ENCODE measurements at regions not wholly inside any gene's neighbourhood (a gene's known extent, or its start where the extent isn't known, plus 50 kb on each side); places are given as distances from the start of the nearest gene placed in this dataset.
A peak's percentile ranks its signal among the peaks of the same experiment; 100 is the strongest.

DNA sequence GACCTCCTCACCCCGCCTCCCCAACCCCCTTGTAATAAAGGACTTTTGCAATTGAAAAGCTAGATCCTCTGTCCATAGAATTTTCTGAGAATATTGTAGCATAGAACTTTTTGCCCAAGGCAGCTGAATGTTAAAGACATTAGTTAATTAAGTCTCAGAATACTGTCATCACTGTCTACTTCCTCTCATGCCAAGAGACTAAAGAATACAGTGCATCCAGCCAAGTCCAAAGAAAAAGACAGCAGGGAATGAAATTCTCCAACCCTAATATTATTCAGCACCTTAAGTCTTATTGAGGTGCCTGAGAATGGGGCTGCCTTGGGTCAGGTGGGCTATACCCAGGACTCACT, 313.3 kb upstream of the GATB start:
- H3K27ac ChIP-seq, result no peak overlapping the region
- intact Hi-C loops (cut with DNase I), result no loop called here
- H3K9me3 ChIP-seq, result no peaks in the 10 kb centered on the region
- DNase-seq, result no peak
- no peaks in the 10 kb centered on the region for H3K36me3 ChIP-seq
- TF ChIP-seq, protein P1, sequence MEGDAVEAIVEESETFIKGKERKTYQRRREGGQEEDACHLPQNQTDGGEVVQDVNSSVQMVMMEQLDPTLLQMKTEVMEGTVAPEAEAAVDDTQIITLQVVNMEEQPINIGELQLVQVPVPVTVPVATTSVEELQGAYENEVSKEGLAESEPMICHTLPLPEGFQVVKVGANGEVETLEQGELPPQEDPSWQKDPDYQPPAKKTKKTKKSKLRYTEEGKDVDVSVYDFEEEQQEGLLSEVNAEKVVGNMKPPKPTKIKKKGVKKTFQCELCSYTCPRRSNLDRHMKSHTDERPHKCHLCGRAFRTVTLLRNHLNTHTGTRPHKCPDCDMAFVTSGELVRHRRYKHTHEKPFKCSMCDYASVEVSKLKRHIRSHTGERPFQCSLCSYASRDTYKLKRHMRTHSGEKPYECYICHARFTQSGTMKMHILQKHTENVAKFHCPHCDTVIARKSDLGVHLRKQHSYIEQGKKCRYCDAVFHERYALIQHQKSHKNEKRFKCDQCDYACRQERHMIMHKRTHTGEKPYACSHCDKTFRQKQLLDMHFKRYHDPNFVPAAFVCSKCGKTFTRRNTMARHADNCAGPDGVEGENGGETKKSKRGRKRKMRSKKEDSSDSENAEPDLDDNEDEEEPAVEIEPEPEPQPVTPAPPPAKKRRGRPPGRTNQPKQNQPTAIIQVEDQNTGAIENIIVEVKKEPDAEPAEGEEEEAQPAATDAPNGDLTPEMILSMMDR (IDR thresholded peaks at IDR 0.05), result no peak
- H3K4me1 ChIP-seq, result peaks cover 11% of the 10 kb centered on the region
- ATAC-seq, result no peak
- H3K27me3 ChIP-seq (ENCODE audit: low read depth), result no peaks in the 10 kb centered on the region
- no peak overlapping the region for H3K4me3 ChIP-seq

DNA sequence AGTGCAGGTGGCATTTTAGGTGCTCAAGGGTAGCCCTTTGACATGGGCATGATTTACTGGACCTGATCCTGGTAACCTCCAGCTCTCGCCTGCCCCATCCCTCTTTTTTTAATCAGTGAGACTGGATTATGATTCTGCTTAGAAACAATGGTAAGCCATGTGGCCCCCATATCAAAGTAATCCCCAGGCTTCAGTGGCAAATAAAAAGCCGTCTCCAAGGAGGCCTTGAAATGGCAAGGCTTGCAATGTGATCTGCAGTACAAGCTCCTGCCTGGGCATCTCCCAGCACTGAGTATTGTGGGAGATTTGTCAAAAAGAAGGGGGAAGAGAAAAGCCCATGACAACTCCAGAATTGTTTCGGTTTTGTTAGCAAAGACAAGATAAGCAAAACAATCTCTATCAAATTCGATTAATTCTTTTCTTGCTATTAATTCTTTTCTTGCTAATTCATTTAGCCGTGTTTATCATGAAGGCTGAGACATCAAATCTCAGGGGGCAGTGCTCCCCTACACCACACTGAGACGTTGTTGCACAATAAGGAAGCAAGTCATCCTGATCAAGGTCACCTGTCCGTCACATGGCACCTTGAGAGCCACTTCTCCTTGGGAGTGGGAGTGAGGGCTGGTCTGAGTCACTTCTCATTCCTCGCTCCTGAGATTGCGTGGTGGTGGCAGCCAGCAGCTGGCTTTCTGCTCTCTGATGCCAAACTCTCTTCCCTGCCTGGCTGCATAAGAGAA, 312.7 kb upstream of the GATB start:
- TF ChIP-seq, protein P1 (IDR thresholded peaks at IDR 0.05), result no peak
- Histone ChIP-seq H3K4me3 (no peak overlapping the region), H3K27ac (no peak overlapping the region), H3K9me3 (no peaks in the 10 kb centered on the region), H3K36me3 (no peaks in the 10 kb centered on the region), H3K27me3 (ENCODE audit: low read depth) (no peaks in the 10 kb centered on the region), H3K4me1 (peaks cover 11% of the 10 kb centered on the region)
- peak; percentile 80 to 89 for ATAC-seq
- intact Hi-C loops (cut with DNase I), result no loop called here
- peak; percentile 71 for DNase-seq

DNA sequence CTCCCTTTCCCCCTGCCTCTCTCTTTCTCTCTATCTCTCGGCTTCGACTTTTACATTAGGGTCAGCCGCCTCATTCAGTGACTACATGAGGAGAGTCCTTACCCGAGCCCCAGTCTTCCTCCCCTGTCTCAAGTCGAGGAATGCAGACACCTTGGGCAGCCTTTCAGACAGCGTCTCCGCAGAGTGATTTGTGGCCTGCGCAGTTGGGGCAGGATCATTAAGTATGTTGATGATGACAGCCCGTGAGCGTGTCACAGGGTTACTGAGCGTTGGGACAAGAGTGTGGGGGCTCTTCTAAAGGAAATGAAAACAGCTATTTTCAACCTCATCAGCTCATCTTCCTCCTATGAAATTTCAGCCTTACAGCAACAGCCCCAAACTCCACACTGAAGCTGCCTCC, 312.1 kb upstream of the GATB start:
- Histone ChIP-seq H3K4me3 (no peak overlapping the region), H3K4me1 (peaks cover 11% of the 10 kb centered on the region), H3K27ac (no peak overlapping the region), H3K36me3 (no peaks in the 10 kb centered on the region), H3K27me3 (ENCODE audit: low read depth) (no peaks in the 10 kb centered on the region), H3K9me3 (no peaks in the 10 kb centered on the region)
- no peak for DNase-seq
- intact Hi-C loops (cut with DNase I), result no loop called here
- no peak for ATAC-seq
- TF ChIP-seq, protein P1 (IDR thresholded peaks at IDR 0.05), result no peak

DNA sequence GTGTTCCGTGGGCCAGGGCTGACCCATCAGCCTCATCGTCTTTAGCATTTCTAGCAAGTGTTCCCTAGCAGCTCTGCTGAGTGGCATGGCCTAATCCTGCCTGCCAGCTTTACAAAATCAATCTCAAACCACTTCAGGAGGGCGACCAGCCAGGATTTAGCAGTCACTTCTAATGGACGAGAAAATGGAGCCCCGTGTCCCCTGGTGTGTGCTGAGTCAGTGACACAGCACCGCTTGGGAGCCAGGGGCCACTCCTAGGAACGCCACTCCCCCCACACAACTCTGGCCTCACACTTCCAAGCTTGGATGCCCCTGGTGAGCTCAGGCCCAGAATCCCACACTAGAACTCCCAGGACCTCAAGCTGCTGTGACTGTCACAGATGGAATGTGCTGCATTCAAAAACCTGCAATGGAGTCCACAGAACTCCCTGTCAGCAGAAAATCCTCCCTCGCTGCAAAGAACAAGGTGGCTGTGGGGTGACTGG, 311.2 kb upstream of the GATB start:
- ATAC-seq, result peak in 1 of 2 donors; percentile 16
- Histone ChIP-seq H3K9me3 (no peaks in the 10 kb centered on the region), H3K27ac (no peak overlapping the region), H3K4me3 (no peak overlapping the region), H3K4me1 (peaks cover 11% of the 10 kb centered on the region), H3K36me3 (no peaks in the 10 kb centered on the region), H3K27me3 (ENCODE audit: low read depth) (no peaks in the 10 kb centered on the region)
- intact Hi-C loops (cut with DNase I), result no loop called here
- TF ChIP-seq, protein P1 (IDR thresholded peaks at IDR 0.05), result no peak
- DNase-seq, result no peak

DNA sequence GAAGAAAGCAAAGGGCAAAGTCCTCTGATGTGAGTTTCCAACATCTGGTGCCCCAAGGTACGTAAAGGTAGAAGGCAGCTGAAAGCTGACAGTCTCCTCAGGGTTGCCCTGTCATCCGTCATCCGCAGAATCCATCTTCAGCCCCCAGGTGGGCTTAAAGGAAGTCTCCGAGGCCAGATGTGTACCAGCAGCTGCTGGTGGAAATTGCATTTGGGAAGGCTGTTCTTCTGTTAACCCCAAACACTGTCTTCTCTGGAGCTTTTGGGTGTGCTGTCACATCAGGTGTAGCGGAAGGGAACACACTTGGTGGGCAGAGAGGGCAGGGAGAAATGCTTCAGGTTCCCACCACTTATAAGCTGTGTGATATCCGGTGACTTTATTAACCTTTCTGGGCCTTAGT, 310.0 kb upstream of the GATB start:
- DNase-seq, result no peak
- H3K4me1 ChIP-seq, result peaks cover 11% of the 10 kb centered on the region
- TF ChIP-seq, protein P1 (IDR thresholded peaks at IDR 0.05), result no peak
- no peak overlapping the region for H3K4me3 ChIP-seq
- intact Hi-C loops (cut with DNase I), result no loop called here
- no peak overlapping the region for H3K27ac ChIP-seq
- H3K9me3 ChIP-seq, result no peaks in the 10 kb centered on the region
- ATAC-seq, result no peak
- no peaks in the 10 kb centered on the region for H3K27me3 ChIP-seq (ENCODE audit: low read depth)
- no peaks in the 10 kb centered on the region for H3K36me3 ChIP-seq
